Daoy (cell line): ENCODE measurements at regions not wholly inside any gene's neighbourhood (a gene's known extent, or its start where the extent isn't known, plus 50 kb on each side); places are given as distances from the start of the nearest gene placed in this dataset.

ENCODE experiments used
- DNase-seq: peaks from one replicate; pipeline ENCODE4 v3.0.0-alpha.2; 2015; ENCODE audit warnings: low read depth

GRCh38 chr10:88200312-88201032 lies 337.0 kb downstream of the PTEN start:
- no peak for DNase-seq

GRCh38 chr10:88205842-88206446 lies 342.5 kb downstream of the PTEN start:
- DNase-seq = no peak

GRCh38 chr10:88207121-88207546 lies 343.7 kb downstream of the PTEN start:
- DNase-seq = no peak

GRCh38 chr10:88209231-88209630 lies 345.8 kb downstream of the PTEN start:
- DNase-seq = no peak

- DNase-seq = no peak
These were observed 346.6 kb downstream of the PTEN start for GRCh38 chr10:88209837-88210561.

- DNase-seq = no peak
These were observed 347.8 kb downstream of the PTEN start for GRCh38 chr10:88211230-88211629.

GRCh38 chr10:88212069-88212468 lies 348.6 kb downstream of the PTEN start:
- DNase-seq = no peak

GRCh38 chr10:88213065-88213605 lies 349.7 kb downstream of the PTEN start:
- no peak for DNase-seq

GRCh38 chr10:88216976-88217375 lies 353.6 kb downstream of the PTEN start:
- DNase-seq = no peak

- DNase-seq = no peak
These were observed 354.9 kb downstream of the PTEN start for GRCh38 chr10:88218362-88218761.

GRCh38 chr10:88219753-88220152 lies 356.3 kb downstream of the PTEN start:
- DNase-seq = no peak

- no peak for DNase-seq
These were observed 357.9 kb downstream of the PTEN start for GRCh38 chr10:88221010-88221973.

GRCh38 chr10:88222881-88223280 lies 359.5 kb downstream of the PTEN start:
- DNase-seq = no peak
